K562 (cell line): ENCODE measurements at regions not wholly inside any gene's neighbourhood (a gene's known extent, or its start where the extent isn't known, plus 50 kb on each side); places are given as distances from the start of the nearest gene placed in this dataset.

Experiments used
- ATAC-seq: fragments of 200-7000 bp; cut with Tn5 transposase; 3 replicates; pipeline ENCODE4 v1.9.1; 2020; ENCODE audit warnings: moderate library complexity
- BruUV-seq: library from RNA; stranded (reverse); fragments of 400-500 nt; replicated peaks from 2 replicates; lab custom pipeline; 2021; lab: Mats Ljungman, UMichigan
- CTCF ChIA-PET: fragments of 300-600 bp; formaldehyde crosslinking; extraction: SDS; loops from one replicate; lab custom pipeline; 2021; ENCODE audit warnings: low intra/inter-chr PET ratio; lab: Yijun Ruan, JAX
- POLR2A ChIA-PET: fragments of 300-600, 350-650 bp; sonication (Branson Sonifier 250); formaldehyde crosslinking; extraction: SDS; loops from one replicate; lab custom pipeline; 2021; ENCODE audit warnings: antibody characterized with exemption, inconsistent platforms; lab: Yijun Ruan, JAX
- DNase-seq, 4 experiments: peaks; one replicate each; pipeline versions ENCODE4 v3.0.0 to v3.0.0-alpha.2; 2011 to 2018; ENCODE audit warnings: low spot score in 3 of 4, mixed read lengths in 3 of 4; ENCODE audit errors: extremely low read depth in 1 of 4
- FAIRE-seq: peaks from 2 replicates; lab custom pipeline; 2011; peaks lifted over from hg19 to GRCh38; lab: Jason Lieb, UNC
- H2AFZ ChIP-seq: 2 replicates; pipeline ENCODE4 v1.6.0; 2011; ENCODE audit warnings: low read depth, low read length, control low read depth, inconsistent platforms
- H3K27ac ChIP-seq: fragments of 200-600 bp; 3 replicates; pipeline ENCODE4 v1.8.0; 2011; ENCODE audit warnings: low read depth, mild to moderate bottlenecking, control low read depth, inconsistent platforms, low read length, moderate library complexity, mixed read lengths; ENCODE audit errors: extremely low read depth
- H3K27me3 ChIP-seq, 2 experiments: fragments of 300-600 bp in 1 of 2; 2 replicates in 1 of 2; 3 replicates in 1 of 2; pipeline versions ENCODE4 v1.6.0 to v1.8.0; 2011; ENCODE audit warnings: inconsistent platforms in 2 of 2, low read length in 2 of 2, mild to moderate bottlenecking in 1 of 2, mixed read lengths in 1 of 2, moderate library complexity in 1 of 2; ENCODE audit not compliant: control insufficient read depth in 2 of 2, insufficient read depth in 2 of 2
- H3K36me3 ChIP-seq: fragments of 300-600 bp; 3 replicates; pipeline ENCODE4 v1.8.0; 2011; ENCODE audit warnings: mild to moderate bottlenecking, low read length, inconsistent platforms; ENCODE audit not compliant: control insufficient read depth, insufficient read depth
- H3K4me1 ChIP-seq, 2 experiments: fragments of 200-600 bp in 1 of 2; replicated peaks in 1 of 2; 2 replicates in 1 of 2; 3 replicates in 1 of 2; pipeline versions ENCODE4 v1.5.1 to v1.8.0; 2011; ENCODE audit warnings: inconsistent platforms in 2 of 2, low read length in 2 of 2, mild to moderate bottlenecking in 1 of 2, mixed read lengths in 1 of 2, moderate library complexity in 1 of 2; ENCODE audit not compliant: control insufficient read depth in 2 of 2, insufficient read depth in 2 of 2
- H3K4me2 ChIP-seq: 2 replicates; pipeline ENCODE4 v1.6.1; 2011; ENCODE audit warnings: low read length, control low read depth, inconsistent platforms, mixed read lengths; ENCODE audit not compliant: insufficient read depth
- H3K4me3 ChIP-seq: fragments of 200-600 bp; sonication (generic), shearing (Covaris generic); 2 replicates; pipeline ENCODE4 v1.5.1; 2016; ENCODE audit warnings: control low read depth, inconsistent platforms
- H3K79me2 ChIP-seq: fragments of 200-600 bp; 3 replicates; pipeline ENCODE4 v1.8.0; 2011; ENCODE audit warnings: low read length, inconsistent platforms; ENCODE audit not compliant: control insufficient read depth, insufficient read depth
- H3K9ac ChIP-seq, 2 experiments: 2 replicates each; pipeline versions ENCODE4 v1.6.0 to v1.6.1; 2011; ENCODE audit warnings: low read depth in 2 of 2, low read length in 2 of 2, control low read depth in 1 of 2, inconsistent platforms in 1 of 2, mild to moderate bottlenecking in 1 of 2, mixed read lengths in 1 of 2; ENCODE audit not compliant: insufficient read depth in 1 of 2
- H3K9me1 ChIP-seq: one replicate; pipeline ENCODE4 v1.6.0; 2011; ENCODE audit warnings: inconsistent platforms, mild to moderate bottlenecking, low read length, moderate library complexity; ENCODE audit not compliant: control insufficient read depth, insufficient read depth
- H3K9me3 ChIP-seq: replicated peaks from 2 replicates; pipeline ENCODE4 v1.5.1; 2011; ENCODE audit warnings: low read depth, low read length, inconsistent platforms; ENCODE audit not compliant: control insufficient read depth, insufficient read depth
- H4K20me1 ChIP-seq: replicated peaks from 2 replicates; pipeline ENCODE4 v1.6.1; 2011; ENCODE audit warnings: low read length, inconsistent platforms, mixed read lengths; ENCODE audit not compliant: control insufficient read depth, insufficient read depth
- CHD1 ChIP-seq: fragments of 200-600 bp; sonication (generic); IDR thresholded peaks from one replicate; pipeline ENCODE4 v1.6.1; 2012; ENCODE audit warnings: mild to moderate bottlenecking, moderate library complexity, low read length, inconsistent platforms
- FOS ChIP-seq: IDR thresholded peaks from 3 replicates; pipeline ENCODE4 v1.6.1; 2011; ENCODE audit not compliant: insufficient read length; ENCODE audit errors: extremely low read depth
- GTF2A2 ChIP-seq: IDR thresholded peaks from 2 replicates; pipeline ENCODE4 v1.6.1; 2016; ENCODE audit warnings: mild to moderate bottlenecking, missing genetic modification characterization, missing compliant biosample characterization
- MYC ChIP-seq, 2 experiments: fragments of 250-450 bp in 1 of 2; sonication (Bioruptor Pico) in 1 of 2; IDR thresholded peaks; 2 replicates each; pipeline versions ENCODE4 v1.5.1 to v1.6.1; 2012 to 2021; ENCODE audit warnings: low read depth in 2 of 2, borderline replicate concordance in 1 of 2, improper control_type of control experiment in 1 of 2, low read length in 1 of 2, mild to moderate bottlenecking in 1 of 2, moderate library complexity in 1 of 2
- SAP30 ChIP-seq: fragments of 200-600 bp; sonication (generic); IDR thresholded peaks from 2 replicates; pipeline ENCODE4 v1.6.1; 2012; ENCODE audit warnings: borderline replicate concordance, low read depth, mild to moderate bottlenecking, moderate library complexity, low read length, control low read depth, inconsistent platforms; ENCODE audit not compliant: insufficient read depth, poor library complexity, severe bottlenecking
- SREBF2 ChIP-seq: sonication (generic); formaldehyde crosslinking; IDR thresholded peaks from 2 replicates; pipeline ENCODE4 v1.4.0; 2020; ENCODE audit warnings: mild to moderate bottlenecking, missing genetic modification reagents
- TFAM ChIP-seq: fragments of 250-450 bp; sonication (Bioruptor Pico); conservative IDR thresholded peaks from 2 replicates; pipeline ENCODE4 v1.5.0; 2021; ENCODE audit warnings: mild to moderate bottlenecking, moderate library complexity
- ZBTB40 ChIP-seq, 2 experiments: fragments of 450-650 bp in 1 of 2; sonication (generic) in 1 of 2; formaldehyde crosslinking in 1 of 2; IDR thresholded peaks; 2 replicates each; pipeline versions ENCODE4 v1.7.1 to v1.9.0; 2016 to 2022; ENCODE audit warnings: inconsistent platforms in 1 of 2, mild to moderate bottlenecking in 1 of 2, missing genetic modification reagents in 1 of 2
- whole genome bisulfite sequencing: fragments of 100-300 bp; shearing (Covaris generic); methylation state at CpG from one replicate; pipeline ENCODE4 v1.1.6; 2016; ENCODE audit warnings: low coverage, mixed read lengths; ENCODE audit not compliant: insufficient coverage; ENCODE audit errors: missing lambda C conversion rate; 5-methylcytosine and 5-hydroxymethylcytosine counted together
- in situ Hi-C: fragments of 300-500 bp; cut with MboI; formaldehyde crosslinking; loops from 4 replicates; pipeline ENCODE4 v1.15.0; 2018; ENCODE audit warnings: inconsistent platforms, mixed read lengths
- intact Hi-C: fragments of 100-400 bp; cut with micrococcal nuclease; formaldehyde crosslinking; loops from 2 replicates; pipeline ENCODE4 v1.14.2; 2022
- TF ChIP-seq, protein P1 (sequence below): fragments of 450-650 bp; IDR thresholded peaks from 2 replicates; pipeline ENCODE4 v1.7.1; 2018; ENCODE audit warnings: mild to moderate bottlenecking, low read depth; ENCODE audit not compliant: partially characterized antibody

DNA sequence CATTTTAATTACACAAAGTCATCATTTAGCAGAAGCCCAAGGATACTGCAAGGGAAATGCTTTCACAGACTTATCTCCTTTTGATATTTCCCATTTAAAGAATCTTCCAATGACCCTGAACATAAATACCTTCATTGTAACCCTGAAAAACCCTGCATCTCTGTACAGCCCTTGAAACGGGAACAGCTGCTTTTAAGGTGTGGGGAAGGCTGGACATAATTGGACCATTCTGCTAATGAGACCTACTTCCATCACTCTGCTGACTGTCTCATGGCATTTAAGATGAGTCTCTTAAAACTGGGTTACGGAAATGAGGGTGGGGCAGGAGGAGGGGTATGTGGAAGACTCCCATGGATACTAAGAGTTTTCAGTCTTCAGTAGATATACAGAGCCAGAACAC, 485.8 kb downstream of the BRINP1 start (continued):
- TF ChIP-seq, protein P1, sequence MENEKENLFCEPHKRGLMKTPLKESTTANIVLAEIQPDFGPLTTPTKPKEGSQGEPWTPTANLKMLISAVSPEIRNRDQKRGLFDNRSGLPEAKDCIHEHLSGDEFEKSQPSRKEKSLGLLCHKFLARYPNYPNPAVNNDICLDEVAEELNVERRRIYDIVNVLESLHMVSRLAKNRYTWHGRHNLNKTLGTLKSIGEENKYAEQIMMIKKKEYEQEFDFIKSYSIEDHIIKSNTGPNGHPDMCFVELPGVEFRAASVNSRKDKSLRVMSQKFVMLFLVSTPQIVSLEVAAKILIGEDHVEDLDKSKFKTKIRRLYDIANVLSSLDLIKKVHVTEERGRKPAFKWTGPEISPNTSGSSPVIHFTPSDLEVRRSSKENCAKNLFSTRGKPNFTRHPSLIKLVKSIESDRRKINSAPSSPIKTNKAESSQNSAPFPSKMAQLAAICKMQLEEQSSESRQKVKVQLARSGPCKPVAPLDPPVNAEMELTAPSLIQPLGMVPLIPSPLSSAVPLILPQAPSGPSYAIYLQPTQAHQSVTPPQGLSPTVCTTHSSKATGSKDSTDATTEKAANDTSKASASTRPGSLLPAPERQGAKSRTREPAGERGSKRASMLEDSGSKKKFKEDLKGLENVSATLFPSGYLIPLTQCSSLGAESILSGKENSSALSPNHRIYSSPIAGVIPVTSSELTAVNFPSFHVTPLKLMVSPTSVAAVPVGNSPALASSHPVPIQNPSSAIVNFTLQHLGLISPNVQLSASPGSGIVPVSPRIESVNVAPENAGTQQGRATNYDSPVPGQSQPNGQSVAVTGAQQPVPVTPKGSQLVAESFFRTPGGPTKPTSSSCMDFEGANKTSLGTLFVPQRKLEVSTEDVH = no peak
- no peak for TF ChIP-seq MYC (IDR thresholded peaks at IDR 0.05; ENCODE audit: low read depth, low read length)
- no peak for TF ChIP-seq MYC (CRISPR knock-in tag; IDR thresholded peaks at IDR 0.05; ENCODE audit: borderline replicate concordance, low read depth)
- TF ChIP-seq CHD1 = no peak
- no peak for TF ChIP-seq FOS
- no peak for TF ChIP-seq SREBF2 (CRISPR knock-in tag)

- CTCF ChIA-PET = no interaction called here
- WGBS = 0% methylated on average over 6 of the region's 6 CpGs
- no TSS peak for BruUV-seq
- no peak for TF ChIP-seq GTF2A2
- no peak for TF ChIP-seq TFAM (CRISPR knock-in tag)
- TF ChIP-seq ZBTB40 (IDR thresholded peaks at IDR 0.05) = no peak
- TF ChIP-seq ZBTB40 (CRISPR knock-in tag; IDR thresholded peaks at IDR 0.05) = no peak
- no peak for TF ChIP-seq SAP30
Measured at GRCh38 chr9:118891213-118891612, 478.0 kb downstream of the BRINP1 start.

More at GRCh38 chr9:118891213-118891612, 478.0 kb downstream of the BRINP1 start:
- Histone ChIP-seq H3K79me2 (no peaks in the 10 kb centered on the region), H3K27me3 (no peaks in the 10 kb centered on the region), H2AFZ (no peak overlapping the region), H3K36me3 (no peaks in the 10 kb centered on the region), H3K9ac (no peak overlapping the region), H4K20me1 (no peaks in the 10 kb centered on the region), H3K27ac (no peak overlapping the region), H3K4me1 (no peaks in the 10 kb centered on the region), H3K9me3 (no peaks in the 10 kb centered on the region), H3K4me2 (no peak overlapping the region), H3K9me1 (no peaks in the 10 kb centered on the region), H3K4me3 (no peak overlapping the region)
- in situ Hi-C loops (no loop called here), intact Hi-C loops (no loop called here)
- POLR2A ChIA-PET = no interaction called here
- no peak for ATAC-seq
- FAIRE-seq = no peak
- DNase-seq = no peak
